Caki2 (cell line): ENCODE measurements at regions not wholly inside any gene's neighbourhood (a gene's known extent, or its start where the extent isn't known, plus 50 kb on each side); places are given as distances from the start of the nearest gene placed in this dataset.

Source experiments
- DNase-seq: peaks from one replicate; pipeline ENCODE4 v3.0.0-alpha.2; 2015; ENCODE audit warnings: low read depth
- in situ Hi-C: cut with HindIII; loops from 2 replicates; pipeline ENCODE4 v1.10.0; 2016; ENCODE audit warnings: low sequenced_read_pairs, low pct_unique_long_range_greater_than_20kb, mixed read lengths

DNA sequence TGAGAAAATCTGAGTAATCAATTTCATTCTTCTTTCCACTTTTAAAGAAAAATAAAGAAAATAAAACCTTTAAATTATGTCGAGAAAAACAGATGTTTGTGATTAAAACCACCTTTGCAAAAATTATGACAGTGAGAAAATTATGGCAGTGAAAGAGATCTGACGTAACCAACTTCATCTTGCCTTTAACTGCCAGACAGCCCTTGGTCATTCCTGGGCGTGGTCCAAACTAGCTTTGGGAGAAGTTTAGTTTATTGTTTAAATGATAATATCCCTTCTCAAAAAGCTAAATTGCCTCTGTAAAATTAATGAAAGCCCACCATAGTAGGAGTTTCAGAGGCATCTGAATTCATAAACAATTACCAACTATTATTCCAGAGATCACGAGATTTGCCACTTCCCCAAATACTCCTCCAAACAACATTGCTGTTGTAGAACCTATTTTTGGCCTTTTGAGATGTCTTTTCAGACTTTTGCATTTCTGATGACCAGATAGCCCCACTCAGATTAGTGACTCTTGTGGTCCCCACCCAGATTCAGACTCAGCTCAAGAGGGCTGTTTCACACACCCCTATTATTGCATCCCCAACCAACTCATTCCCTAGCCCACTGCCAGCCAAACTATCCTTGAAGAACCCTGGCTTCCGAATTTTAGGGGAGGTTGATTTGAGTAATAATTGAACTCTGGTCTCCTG, 664.4 kb upstream of the CBLB start:
- in situ Hi-C loops, result no loop called here
- DNase-seq, result no peak

DNA sequence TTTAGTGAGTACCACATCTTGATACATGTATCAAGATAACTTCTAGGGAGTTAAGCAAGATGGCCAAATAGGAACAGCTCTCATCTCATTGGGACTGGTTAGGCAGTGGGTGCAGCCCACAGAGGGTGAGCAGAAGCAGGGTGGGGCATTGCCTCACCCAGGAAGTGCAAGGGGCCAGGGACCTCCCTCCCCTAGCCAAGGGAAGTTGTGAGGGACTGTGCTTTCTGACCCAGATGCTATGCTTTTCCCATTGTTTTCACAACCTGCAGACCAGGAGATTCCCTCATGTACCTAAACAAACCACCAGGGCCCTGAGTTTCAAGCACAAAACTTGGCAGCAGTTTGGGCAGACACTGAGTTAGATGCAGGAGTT, 665.0 kb upstream of the CBLB start:
- DNase-seq, result no peak
- in situ Hi-C loops, result no loop called here

DNA sequence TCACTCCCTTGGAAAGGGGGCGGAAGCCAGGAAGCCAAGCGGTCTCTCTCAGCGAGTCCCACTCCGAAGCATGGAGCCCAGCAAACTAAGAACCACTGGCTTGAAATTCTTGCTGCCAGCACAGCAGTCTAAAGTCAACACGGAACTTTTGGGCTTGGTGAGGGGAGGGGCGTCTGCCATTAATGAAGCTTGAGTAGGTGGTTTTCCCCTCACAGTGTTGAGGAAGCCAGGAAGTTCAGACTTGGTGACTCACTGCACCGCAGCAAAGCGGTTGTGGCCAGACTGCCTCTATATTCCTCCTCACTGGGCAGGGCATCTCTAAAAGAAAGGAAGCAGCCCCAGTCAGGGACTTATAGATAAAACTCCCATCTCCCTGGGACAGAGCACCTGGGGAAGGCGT, 665.4 kb upstream of the CBLB start:
- in situ Hi-C loops, result no loop called here
- DNase-seq, result peak; percentile 21

DNA sequence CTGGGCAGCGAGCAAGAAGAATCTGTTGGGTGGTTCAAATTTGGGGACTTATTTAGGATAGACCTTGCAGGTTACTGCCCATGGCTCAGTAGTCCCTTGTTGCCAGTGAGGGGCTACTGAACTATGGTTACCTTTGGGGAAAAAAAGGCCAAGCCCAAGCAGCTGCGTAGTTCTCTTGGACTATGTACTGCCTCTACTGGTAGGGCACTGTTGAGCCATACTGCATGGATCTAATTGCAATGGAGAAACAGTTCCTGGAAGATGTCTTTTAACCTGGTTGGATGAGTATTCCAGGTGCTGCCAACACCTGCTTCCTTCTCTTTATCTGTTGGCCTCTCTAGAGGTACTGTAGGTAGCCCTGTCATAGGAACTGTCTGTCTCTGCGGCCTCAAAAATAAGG, 671.9 kb upstream of the CBLB start:
- DNase-seq, result no peak
- in situ Hi-C loops, result no loop called here

DNA sequence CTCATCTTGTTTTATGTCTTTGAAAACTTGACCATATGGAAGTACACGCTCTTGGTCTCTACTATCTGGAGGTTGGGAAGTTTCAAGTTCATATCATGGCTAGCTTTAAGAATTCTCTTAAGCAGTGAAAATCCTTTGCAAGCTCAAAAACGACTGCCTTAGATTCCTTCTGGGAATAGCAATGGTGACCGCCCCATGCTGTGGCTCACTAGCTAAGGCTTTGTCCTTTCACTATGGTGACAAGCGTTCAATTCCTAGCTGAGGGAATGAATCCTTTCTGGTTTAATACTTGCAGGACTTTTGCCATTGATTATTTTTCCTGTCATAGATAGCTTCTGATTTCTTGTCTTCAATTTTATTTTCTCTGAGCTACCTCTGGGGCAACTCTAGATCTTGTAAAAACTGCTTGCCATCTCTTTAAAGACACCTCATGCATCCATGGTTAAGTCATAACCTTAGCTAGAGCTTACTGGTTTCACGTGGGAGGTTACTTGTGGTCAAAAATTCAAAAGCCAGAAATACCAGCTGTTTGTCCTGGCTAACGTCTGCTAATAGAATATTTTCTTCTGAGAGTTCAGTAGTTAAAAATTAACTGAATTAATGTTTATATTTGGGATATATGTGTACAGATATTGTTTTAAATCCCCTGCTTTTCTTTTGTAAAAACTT, 673.4 kb upstream of the CBLB start:
- in situ Hi-C loops, result no loop called here
- DNase-seq, result no peak

DNA sequence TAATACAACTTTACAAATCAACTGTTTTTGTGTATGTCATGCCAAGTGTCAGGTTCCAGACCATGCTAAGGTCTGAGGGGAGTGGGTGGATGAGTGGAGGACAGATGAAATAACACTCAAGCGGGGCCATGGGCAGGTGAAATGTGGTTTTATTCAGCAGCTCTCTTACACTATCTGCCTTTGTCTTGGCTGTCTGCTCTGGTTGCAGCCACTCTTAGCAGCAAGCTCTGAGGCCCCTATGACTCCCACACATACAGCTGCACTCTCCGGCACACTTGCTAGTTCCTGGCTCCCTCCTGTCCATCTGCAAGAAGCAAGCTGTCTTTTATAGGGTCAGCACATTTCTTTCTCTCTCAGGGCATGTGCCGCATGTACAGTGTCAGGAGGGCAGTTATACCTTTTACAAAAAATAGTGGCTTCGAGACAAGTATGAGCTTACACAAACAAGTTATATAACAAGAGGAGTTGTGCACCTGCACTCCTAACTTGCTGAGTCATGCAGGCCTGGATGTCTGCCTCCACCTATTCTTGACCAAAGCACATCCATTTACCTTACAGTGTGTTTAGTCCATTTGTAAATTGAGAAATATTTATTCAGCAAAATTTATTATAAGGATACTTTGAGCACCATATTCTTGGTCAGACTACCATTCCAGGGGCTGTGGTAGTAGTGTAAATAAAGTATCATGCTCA, 683.7 kb upstream of the CBLB start:
- in situ Hi-C loops, result no loop called here
- DNase-seq, result no peak

DNA sequence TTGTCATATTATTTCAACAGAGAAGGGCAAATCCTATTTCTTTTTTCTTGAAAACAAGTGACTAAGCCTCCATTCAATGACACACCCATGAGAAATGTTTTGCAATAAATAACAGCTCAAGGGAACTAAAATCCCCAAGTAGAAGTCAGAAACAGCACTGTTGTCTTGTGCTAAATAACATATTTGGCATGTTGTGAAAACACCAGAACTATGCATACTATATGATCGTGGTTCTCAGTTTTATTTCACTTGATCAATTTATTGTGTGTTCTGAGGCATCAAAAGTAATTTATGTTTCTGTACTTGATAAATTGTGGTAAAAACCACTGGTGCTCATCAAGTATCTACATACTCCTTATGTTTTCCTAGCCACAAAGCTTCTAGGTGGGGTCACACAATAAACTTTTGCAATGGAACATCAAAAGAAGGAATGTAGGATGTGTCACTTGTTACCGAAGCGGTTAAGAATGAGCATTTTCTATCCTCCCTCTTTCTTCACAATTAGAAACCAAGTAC, 691.7 kb upstream of the CBLB start:
- DNase-seq, result peak; percentile 54

DNA sequence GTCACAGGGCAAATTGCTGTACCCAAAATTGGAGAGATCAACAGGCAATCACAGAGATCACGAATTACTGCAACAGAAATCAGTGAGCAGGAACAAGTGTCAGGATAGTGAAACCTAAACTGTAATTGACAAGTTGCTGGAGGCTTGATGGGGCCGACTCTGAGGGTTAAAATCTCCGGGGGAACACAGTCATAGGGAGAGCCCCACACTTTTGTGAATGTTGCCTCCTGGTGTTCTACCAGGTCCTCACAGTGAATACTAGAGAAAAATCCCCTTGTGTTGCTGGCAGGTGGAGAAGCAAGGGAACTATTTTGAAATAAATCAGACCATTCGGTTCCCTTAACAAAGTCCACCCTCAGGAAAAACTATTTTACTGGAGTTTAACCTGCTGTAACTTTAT, 697.5 kb upstream of the CBLB start:
- no peak for DNase-seq
- in situ Hi-C loops, result no loop called here

More for the DNA sequence above, 691.7 kb upstream of the CBLB start:
- in situ Hi-C loops, result no loop called here

DNA sequence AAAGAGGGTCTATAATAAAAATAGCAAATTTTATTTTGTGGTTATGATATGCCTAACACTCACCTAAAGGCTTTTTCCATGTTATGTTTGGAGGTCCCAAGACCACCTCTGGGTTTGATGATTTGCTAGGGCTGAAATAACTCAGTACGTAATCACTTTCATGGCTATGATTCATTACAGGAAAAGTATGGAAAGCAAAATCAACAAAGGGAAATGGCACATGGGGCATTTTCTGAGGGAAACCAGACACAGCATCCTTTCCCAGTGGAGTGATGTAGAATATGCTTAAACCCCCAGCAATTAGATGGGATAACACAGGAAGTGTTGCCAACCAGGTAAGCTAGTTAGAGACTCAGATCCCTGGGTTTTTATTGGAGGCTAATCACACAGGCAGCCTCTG, 701.6 kb upstream of the CBLB start:
- DNase-seq, result no peak
- in situ Hi-C loops, result no loop called here

DNA sequence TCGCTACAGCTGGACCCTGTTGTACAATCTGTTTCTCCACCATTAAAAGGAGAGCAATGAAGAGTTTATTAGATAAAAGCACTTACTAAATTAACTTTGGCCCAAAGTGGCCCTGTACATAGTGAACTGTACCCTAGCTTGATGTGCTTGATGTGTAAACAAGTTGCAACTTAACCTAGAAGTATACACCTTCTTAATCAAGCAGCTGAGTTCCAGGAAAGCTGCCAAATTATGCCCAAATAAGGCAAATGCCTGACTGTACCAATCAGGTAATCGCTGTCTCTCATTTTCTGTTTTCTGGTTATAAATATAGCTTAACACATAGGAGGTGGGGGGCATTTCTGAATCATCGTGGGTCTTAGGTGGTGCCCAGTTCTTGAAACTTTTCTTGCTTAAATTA, 704.8 kb upstream of the CBLB start:
- no peak for DNase-seq
- in situ Hi-C loops, result no loop called here

DNA sequence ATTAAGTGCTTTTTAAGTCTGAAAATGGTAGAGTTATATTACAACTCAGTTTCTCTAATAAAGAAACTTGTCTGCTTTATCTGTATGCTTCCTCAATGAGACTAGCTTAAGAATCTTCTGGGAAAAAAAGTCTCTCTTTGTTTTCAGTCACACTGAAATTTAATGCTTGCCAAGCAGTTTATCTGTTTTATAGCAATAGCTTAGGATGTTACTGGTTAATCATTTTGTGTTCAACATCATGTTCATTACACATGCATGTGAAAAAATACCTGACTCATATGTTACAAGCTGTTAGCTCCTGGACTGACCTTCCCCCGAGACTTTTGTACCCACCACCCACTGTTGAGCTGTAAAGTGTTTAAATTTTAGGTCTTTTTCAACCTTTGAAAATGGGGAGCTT, 706.2 kb upstream of the CBLB start:
- in situ Hi-C loops, result no loop called here
- DNase-seq, result no peak

DNA sequence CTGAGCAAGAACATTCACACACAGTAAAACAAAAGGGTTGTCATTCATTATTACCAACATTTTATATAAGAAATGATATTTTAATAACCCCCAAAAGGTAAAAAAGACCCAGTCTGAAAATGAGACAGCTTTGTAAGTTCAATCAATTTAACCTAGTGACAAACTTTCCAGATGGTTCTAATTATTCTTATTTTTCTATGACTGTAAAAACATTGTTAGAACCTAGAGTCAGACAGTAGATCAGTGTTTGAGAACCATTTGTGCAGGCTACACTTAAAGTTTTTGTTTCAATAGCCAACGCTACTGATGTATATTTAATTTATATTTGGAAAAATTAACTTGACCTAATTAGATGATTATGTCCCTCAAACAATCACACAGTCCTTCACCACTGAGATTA, 708.4 kb upstream of the CBLB start:
- no peak for DNase-seq
- in situ Hi-C loops, result no loop called here

DNA sequence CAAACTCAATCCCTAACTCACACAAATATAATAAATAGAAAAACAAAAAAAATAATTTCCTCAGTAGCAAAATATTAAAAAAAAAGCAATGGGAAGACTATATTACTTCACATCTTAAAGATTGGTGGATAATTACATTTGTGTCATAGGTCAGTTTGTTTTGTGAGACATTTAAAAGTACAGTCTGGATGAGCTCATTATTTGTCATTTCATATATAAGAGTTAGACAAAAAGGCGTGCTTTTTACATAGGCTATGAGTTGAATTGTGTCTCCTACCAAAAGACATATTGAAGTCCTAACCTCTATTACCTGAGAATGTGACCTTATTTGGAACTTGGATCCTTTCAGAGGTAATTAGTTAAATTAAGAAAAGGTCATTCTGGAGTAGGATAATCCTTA, 710.1 kb upstream of the CBLB start:
- no peak for DNase-seq
- in situ Hi-C loops, result no loop called here

DNA sequence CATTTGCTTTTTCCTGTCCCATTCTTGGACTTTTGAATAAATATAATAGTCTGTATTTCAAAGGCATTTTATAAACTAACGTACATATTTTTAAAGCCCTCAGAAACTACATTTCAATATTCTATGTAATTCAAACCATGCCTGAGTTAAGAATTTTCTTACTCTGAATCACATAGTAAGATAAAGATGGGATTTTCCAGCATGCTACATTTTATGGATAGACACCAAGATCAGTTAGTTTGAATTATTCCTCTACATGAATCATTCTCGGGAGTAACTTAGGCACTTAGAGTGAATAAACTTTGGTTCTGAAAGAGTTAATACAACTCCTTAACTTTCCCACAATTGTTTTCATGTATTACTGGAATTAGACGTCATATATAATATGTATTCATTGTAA, 713.3 kb upstream of the CBLB start:
- in situ Hi-C loops, result no loop called here
- DNase-seq, result no peak

DNA sequence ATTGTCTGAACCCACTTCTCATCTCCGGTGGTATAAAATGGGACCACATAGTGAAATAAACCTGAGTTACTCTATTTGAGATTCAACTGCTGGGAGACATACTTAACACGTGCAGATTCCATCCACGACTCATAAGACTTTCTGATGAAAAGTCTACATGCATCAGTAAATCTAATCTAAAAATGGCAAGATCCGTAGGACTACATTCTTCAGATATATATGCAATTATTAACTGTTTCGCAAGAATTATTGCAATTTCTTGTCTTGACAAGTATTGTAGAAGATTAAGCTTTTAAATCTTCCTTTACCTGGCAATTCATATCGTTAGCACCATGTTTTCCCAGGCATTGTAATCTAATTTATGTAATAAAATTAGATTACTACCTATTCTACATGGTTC, 718.7 kb upstream of the CBLB start:
- in situ Hi-C loops, result no loop called here

DNA sequence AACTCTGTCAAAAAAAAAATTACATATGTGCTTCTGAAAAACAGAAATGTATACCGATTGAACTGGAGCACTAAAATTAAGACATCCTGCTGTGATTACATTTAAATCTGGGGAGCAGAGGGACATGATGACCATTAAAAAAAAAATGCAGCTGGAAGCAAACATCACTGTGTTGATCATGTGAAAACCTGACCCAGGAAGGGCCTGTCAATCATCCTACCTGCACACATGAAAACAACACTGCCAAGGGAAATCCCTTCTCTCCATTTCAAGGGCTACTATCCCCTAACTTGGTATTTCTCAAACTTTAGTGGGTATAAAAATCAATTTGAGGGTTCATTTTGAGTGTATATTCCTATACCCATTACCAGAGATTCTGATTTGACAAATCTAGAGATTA, 719.9 kb upstream of the CBLB start:
- DNase-seq, result no peak
- in situ Hi-C loops, result no loop called here

More for the DNA sequence above, 718.7 kb upstream of the CBLB start:
- DNase-seq, result no peak

DNA sequence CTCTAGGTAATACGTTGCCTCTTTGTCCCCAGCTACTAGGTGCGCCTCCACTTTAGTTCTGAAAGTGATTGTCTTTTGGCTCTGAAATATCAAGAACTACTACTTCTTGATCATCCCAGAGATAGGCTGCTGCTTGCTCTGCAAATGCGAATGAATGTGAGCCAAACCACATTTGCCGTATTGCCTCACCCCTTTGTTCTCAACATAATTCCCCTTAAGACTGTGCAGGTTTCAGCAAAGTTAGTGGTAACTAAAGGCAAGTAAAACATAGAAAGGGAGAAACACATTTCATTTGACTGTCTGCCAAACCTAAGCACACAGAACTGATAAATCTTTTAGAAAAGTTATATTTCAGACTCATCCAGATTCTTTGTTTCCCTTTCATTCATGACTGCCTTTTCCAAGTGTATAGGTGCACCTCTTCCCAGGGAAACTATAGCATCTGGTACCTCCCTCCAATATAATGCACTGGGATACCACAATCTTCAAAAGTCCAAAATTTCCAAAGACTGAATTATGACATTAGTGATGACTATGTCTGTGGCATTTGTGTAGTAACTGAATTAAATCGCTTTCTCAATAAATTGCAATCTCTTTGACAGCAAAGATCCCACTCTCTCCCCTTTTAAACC, 720.6 kb upstream of the CBLB start:
- in situ Hi-C loops, result no loop called here

DNA sequence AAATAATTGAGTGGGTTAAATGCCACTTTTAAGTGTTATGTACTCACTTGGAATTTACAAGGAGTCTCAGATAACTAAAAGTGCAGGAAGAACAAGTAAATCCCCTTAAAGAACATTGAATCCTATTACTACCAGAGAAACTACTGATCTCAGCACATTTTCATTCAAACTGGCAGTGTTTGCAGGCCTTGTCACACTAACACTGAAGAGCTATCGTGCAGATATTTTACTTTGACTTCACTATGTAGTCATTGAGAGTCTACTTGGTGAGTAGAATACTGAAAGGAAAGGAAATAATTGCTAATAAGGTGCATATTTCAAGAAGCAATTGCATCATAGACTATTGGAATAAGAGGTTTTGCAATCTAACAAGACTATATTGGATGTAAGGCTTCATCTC, 721.4 kb upstream of the CBLB start:
- DNase-seq, result no peak
- in situ Hi-C loops, result no loop called here

More for the DNA sequence above, 720.6 kb upstream of the CBLB start:
- no peak for DNase-seq

DNA sequence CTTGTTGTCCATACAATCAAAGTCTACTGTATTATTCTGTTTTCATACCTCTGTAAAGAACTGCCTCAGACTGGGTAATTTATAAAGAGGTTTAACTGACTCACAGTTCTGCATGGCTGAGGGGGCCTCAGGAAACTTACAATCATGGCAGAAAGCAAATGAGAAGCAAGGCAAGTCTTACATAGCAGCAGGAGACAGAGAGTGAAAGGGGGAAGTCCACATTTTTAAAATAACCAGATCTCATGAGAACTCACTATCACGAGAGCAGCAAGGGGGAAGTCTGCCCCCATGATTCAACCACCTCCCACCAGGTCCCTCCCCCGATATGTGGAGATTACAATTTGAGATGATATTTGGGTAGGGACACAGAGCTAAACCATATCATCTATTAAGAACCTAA, 724.6 kb upstream of the CBLB start:
- no peak for DNase-seq
- in situ Hi-C loops, result no loop called here
